OCI-LY1 (cell line): ENCODE measurements at regions not wholly inside any gene's neighbourhood (a gene's known extent, or its start where the extent isn't known, plus 50 kb on each side); places are given as distances from the start of the nearest gene placed in this dataset.

Source experiments
- H2AFZ ChIP-seq: fragments of 200-600 bp; sonication (generic), shearing (Covaris generic); 2 replicates; pipeline ENCODE4 v1.6.0; 2014; ENCODE audit warnings: antibody characterized with exemption, mild to moderate bottlenecking, low read length
- H3F3A ChIP-seq: fragments of 200-600 bp; sonication (generic), shearing (Covaris generic); 2 replicates; pipeline ENCODE4 v1.6.0; 2014; ENCODE audit warnings: mild to moderate bottlenecking, antibody characterized with exemption, low read length, moderate library complexity; ENCODE audit not compliant: insufficient read depth
- H3K27ac ChIP-seq: fragments of 200-600 bp; sonication (generic); 2 replicates; pipeline ENCODE4 v1.5.1; 2014; ENCODE audit warnings: low read length, mixed run types, mild to moderate bottlenecking, low read depth; ENCODE audit not compliant: poor library complexity, severe bottlenecking
- H3K27me3 ChIP-seq: fragments of 200-600 bp; sonication (generic); 2 replicates; pipeline ENCODE4 v1.6.0; 2014; ENCODE audit warnings: antibody characterized with exemption, mild to moderate bottlenecking, low read length, moderate library complexity; ENCODE audit not compliant: insufficient read depth
- H3K36me3 ChIP-seq: fragments of 200-600 bp; sonication (generic); 2 replicates; pipeline ENCODE4 v1.6.1; 2014; ENCODE audit warnings: mild to moderate bottlenecking, antibody characterized with exemption, low read length, moderate library complexity, mixed read lengths; ENCODE audit not compliant: insufficient read depth
- H3K4me1 ChIP-seq: fragments of 200-600 bp; sonication (generic); 2 replicates; pipeline ENCODE4 v1.5.1; 2014; ENCODE audit warnings: mild to moderate bottlenecking, low read length, moderate library complexity; ENCODE audit not compliant: insufficient read depth, severe bottlenecking
- H3K4me2 ChIP-seq: fragments of 200-600 bp; sonication (generic), shearing (Covaris generic); 2 replicates; pipeline ENCODE4 v1.6.1; 2014; ENCODE audit warnings: low read length
- H3K4me3 ChIP-seq: fragments of 200-600 bp; sonication (generic); 2 replicates; pipeline ENCODE4 v1.5.1; 2014; ENCODE audit warnings: low read length, low read depth, mild to moderate bottlenecking, mixed read lengths; ENCODE audit not compliant: poor library complexity, severe bottlenecking
- H3K79me2 ChIP-seq: fragments of 200-600 bp; shearing (Covaris generic); 2 replicates; pipeline ENCODE4 v1.6.1; 2016; ENCODE audit warnings: mixed run types, low read length, mixed read lengths; ENCODE audit not compliant: insufficient read depth
- H3K9ac ChIP-seq: fragments of 200-600 bp; sonication (generic), shearing (Covaris generic); 2 replicates; pipeline ENCODE4 v1.6.1; 2014; ENCODE audit warnings: mild to moderate bottlenecking, low read length, mixed read lengths
- H3K9me2 ChIP-seq: fragments of 200-600 bp; sonication (generic), shearing (Covaris generic); 2 replicates; pipeline ENCODE4 v1.6.1; 2014; ENCODE audit warnings: low read depth, mild to moderate bottlenecking, low read length, mixed read lengths
- H3K9me3 ChIP-seq: fragments of 200-600 bp; shearing (Covaris generic); 2 replicates; pipeline ENCODE4 v1.6.1; 2014; ENCODE audit warnings: low read length, mixed read lengths
- H4K20me1 ChIP-seq: fragments of 200-600 bp; sonication (generic), shearing (Covaris generic); 2 replicates; pipeline ENCODE4 v1.6.0; 2016; ENCODE audit warnings: mild to moderate bottlenecking, low read length; ENCODE audit not compliant: insufficient read depth
- CTCF ChIP-seq: fragments of 200-600 bp; sonication (generic), shearing (Covaris generic); IDR thresholded peaks from 2 replicates; pipeline ENCODE4 v1.5.1; 2017; ENCODE audit warnings: mild to moderate bottlenecking, antibody characterized with exemption, low read length, moderate library complexity, mixed read lengths
- EZH2 ChIP-seq: fragments of 200-600 bp; sonication (generic), shearing (Covaris generic); IDR thresholded peaks from 2 replicates; pipeline ENCODE4 v1.8.0; 2017; ENCODE audit warnings: borderline replicate concordance, mixed run types, mild to moderate bottlenecking, antibody characterized with exemption, low read length, moderate library complexity, mixed read lengths

GRCh38 chr7:119640326-119640725, 632.6 kb upstream of the KCND2 start:
- Histone ChIP-seq H3F3A (no peaks in the 10 kb centered on the region), H3K4me2 (no peak overlapping the region), H4K20me1 (no peaks in the 10 kb centered on the region), H3K9ac (no peak overlapping the region), H3K27me3 (no peaks in the 10 kb centered on the region), H3K4me1 (no peaks in the 10 kb centered on the region), H3K36me3 (no peaks in the 10 kb centered on the region), H3K9me2 (no peaks in the 10 kb centered on the region), H3K79me2 (no peaks in the 10 kb centered on the region), H3K4me3 (no peak overlapping the region), H3K9me3 (no peaks in the 10 kb centered on the region), H2AFZ (peak overlapping the region; percentile 10; the same call in 1 of the 2 replicates), H3K27ac (no peak overlapping the region)
- TF ChIP-seq CTCF, result no peak
- no peak for TF ChIP-seq EZH2

GRCh38 chr7:119640861-119641260, 632.1 kb upstream of the KCND2 start:
- H3K27ac ChIP-seq, result no peak overlapping the region
- H3K36me3 ChIP-seq, result no peaks in the 10 kb centered on the region
- no peaks in the 10 kb centered on the region for H3K27me3 ChIP-seq
- H3K9me3 ChIP-seq, result no peaks in the 10 kb centered on the region
- H3K4me3 ChIP-seq, result no peak overlapping the region
- H2AFZ ChIP-seq, result no peak overlapping the region
- no peaks in the 10 kb centered on the region for H3F3A ChIP-seq
- no peaks in the 10 kb centered on the region for H3K4me1 ChIP-seq
- TF ChIP-seq EZH2 (no peak), CTCF (no peak)
- no peaks in the 10 kb centered on the region for H3K79me2 ChIP-seq
- H3K9me2 ChIP-seq, result no peaks in the 10 kb centered on the region
- H3K4me2 ChIP-seq, result no peak overlapping the region
- no peaks in the 10 kb centered on the region for H4K20me1 ChIP-seq
- H3K9ac ChIP-seq, result no peak overlapping the region

GRCh38 chr7:119643558-119643957, 629.4 kb upstream of the KCND2 start:
- Histone ChIP-seq H4K20me1 (no peaks in the 10 kb centered on the region), H3K9me2 (no peaks in the 10 kb centered on the region; the same call in 1 of the 2 replicates), H3K4me2 (no peak overlapping the region), H2AFZ (no peak overlapping the region), H3F3A (no peaks in the 10 kb centered on the region), H3K27me3 (no peaks in the 10 kb centered on the region), H3K36me3 (no peaks in the 10 kb centered on the region), H3K4me1 (no peaks in the 10 kb centered on the region), H3K27ac (no peak overlapping the region), H3K79me2 (no peaks in the 10 kb centered on the region), H3K9me3 (no peaks in the 10 kb centered on the region), H3K4me3 (no peak overlapping the region), H3K9ac (no peak overlapping the region)
- TF ChIP-seq EZH2 (no peak), CTCF (no peak)
